Activated naive CD4-positive, alpha-beta T cell treated with anti-CD3 and anti-CD28 coated beads for 36 hours (primary cell): ENCODE measurements at regions not wholly inside any gene's neighbourhood (a gene's known extent, or its start where the extent isn't known, plus 50 kb on each side); places are given as distances from the start of the nearest gene placed in this dataset.

Experiments
- CTCF ChIA-PET: fragments of 350-600 bp; sonication (Branson Sonifier 250); formaldehyde crosslinking; loops from one replicate; lab custom pipeline; 2021; ENCODE audit warnings: antibody characterized with exemption; lab: Charles Lee
- DNase-seq: peaks from one replicate; pipeline ENCODE4 v3.0.0-alpha.2; 2020
- H3K27ac Mint-ChIP-seq: one replicate; pipeline ENCODE4 v1.8.0; 2021; ENCODE audit warnings: mild to moderate bottlenecking, mixed read lengths
- H3K27me3 Mint-ChIP-seq: one replicate; pipeline ENCODE4 v1.8.0; 2021; ENCODE audit warnings: low read depth, mixed read lengths
- H3K36me3 Mint-ChIP-seq: one replicate; pipeline ENCODE4 v1.8.0; 2021; ENCODE audit warnings: low read depth, mixed read lengths
- H3K4me1 Mint-ChIP-seq: one replicate; pipeline ENCODE4 v1.8.0; 2021; ENCODE audit warnings: low read depth, mixed read lengths
- H3K4me3 Mint-ChIP-seq: one replicate; pipeline ENCODE4 v1.8.0; 2021; ENCODE audit warnings: mild to moderate bottlenecking, moderate library complexity, mixed read lengths
- H3K9me3 Mint-ChIP-seq: one replicate; pipeline ENCODE4 v1.8.0; 2021; ENCODE audit warnings: mixed read lengths
- intact Hi-C: fragments of 100-400 bp; cut with micrococcal nuclease; formaldehyde crosslinking; loops from one replicate; pipeline ENCODE4 v1.15.1; 2023

DNA sequence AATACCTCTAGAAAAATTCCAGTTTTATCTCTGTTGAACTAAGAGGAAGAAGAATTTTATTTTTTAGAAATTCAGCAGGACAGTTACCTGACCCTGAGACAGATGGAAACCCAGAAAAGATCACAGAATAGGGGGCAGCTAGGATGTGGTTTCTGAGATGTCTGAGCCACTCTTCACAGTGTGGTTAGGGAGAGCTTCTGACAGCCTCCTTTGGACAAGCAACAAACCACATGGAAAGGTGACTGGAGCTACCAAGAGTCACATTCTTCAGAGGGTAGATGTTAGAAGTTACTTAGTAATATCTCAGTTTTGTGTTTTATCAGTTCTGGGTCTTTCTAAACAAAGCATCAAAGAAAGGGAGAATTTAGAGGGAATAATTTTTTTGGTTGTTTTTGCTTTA lies 117.3 kb upstream of the NAP1L1 start:
- Mint-ChIP-seq H3K36me3 (peaks cover 4% of the 10 kb centered on the region), H3K27ac (no peak overlapping the region), H3K4me3 (no peak overlapping the region), H3K27me3 (peaks cover 26% of the 10 kb centered on the region), H3K4me1 (peaks cover 3% of the 10 kb centered on the region), H3K9me3 (peaks cover 22% of the 10 kb centered on the region)
- CTCF ChIA-PET, result no interaction called here
- intact Hi-C loops, result no loop called here
- no peak for DNase-seq

DNA sequence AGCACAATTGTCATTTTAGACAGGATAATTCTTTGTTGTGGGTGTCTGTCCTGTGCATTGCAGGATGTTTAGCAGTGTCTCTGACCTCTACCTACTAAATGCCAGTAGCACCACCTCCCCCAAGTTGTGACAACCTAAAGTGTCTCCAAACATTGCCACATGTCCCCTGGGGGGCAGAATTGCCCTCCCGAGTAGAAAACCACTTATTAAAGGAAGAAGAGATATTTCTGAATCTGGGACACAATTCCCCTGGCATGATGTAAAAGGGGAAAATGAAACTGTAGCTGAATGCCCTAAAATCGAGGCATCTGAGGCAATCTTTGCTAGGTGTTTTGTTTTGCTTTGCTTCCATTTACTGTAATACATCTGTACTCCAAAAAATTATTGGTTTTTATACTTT lies 116.8 kb upstream of the NAP1L1 start:
- no peak overlapping the region for H3K4me3 Mint-ChIP-seq
- H3K36me3 Mint-ChIP-seq, result peaks cover 4% of the 10 kb centered on the region
- peaks cover 22% of the 10 kb centered on the region for H3K9me3 Mint-ChIP-seq
- DNase-seq, result no peak
- H3K27ac Mint-ChIP-seq, result no peak overlapping the region
- H3K4me1 Mint-ChIP-seq, result peaks cover 3% of the 10 kb centered on the region
- intact Hi-C loops, result no loop called here
- H3K27me3 Mint-ChIP-seq, result peaks cover 26% of the 10 kb centered on the region
- CTCF ChIA-PET, result interaction anchor here (0.7 kb wide), 1 partner anchor 129 kb away, joined by 3 read pairs; no protein-coding TSS in a partner anchor

DNA sequence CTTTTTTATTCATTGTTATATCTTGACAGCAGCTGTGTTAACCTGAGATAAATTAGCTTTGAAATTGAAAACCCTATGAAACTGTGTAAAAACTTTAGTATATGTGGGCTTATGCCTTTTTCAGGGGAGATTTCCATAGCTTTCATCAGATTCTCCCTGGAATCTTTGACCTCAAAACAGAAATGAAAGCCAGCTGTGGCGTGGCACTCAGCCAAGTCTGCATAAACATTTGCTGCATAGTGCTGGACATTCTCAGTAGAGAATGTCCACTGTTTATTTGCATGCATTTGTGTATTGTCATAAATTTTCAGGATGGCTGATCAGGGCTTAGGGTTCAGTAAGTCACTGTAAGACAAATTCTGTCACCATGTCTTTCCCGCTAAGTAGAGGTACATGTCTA lies 115.3 kb upstream of the NAP1L1 start:
- DNase-seq, result no peak
- H3K27me3 Mint-ChIP-seq, result peaks cover 26% of the 10 kb centered on the region
- H3K27ac Mint-ChIP-seq, result no peak overlapping the region
- CTCF ChIA-PET, result no interaction called here
- intact Hi-C loops, result no loop called here
- H3K4me3 Mint-ChIP-seq, result no peak overlapping the region
- H3K9me3 Mint-ChIP-seq, result peaks cover 22% of the 10 kb centered on the region
- peaks cover 3% of the 10 kb centered on the region for H3K4me1 Mint-ChIP-seq
- peaks cover 4% of the 10 kb centered on the region for H3K36me3 Mint-ChIP-seq

DNA sequence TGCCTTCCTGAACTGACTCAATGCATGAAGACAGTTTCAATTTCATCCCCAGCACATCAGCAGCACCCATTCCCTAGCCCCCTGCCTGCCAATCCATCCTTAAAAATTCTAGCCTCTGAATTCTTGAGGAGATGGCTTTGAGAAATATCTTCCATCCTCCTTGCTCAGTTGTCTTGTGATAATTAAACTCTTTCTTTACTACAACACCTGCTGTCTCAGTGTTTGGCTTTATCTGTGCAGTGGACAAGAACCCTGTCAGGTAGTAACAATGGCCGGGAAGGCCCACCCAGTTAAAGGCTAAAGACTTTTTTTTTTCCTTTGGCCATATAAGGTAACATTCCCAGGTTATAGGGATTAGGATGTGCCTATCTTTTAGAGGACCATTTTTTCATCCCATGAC lies 114.4 kb upstream of the NAP1L1 start:
- CTCF ChIA-PET, result no interaction called here
- intact Hi-C loops, result no loop called here
- Mint-ChIP-seq H3K27ac (no peak overlapping the region), H3K4me3 (no peak overlapping the region), H3K4me1 (peaks cover 3% of the 10 kb centered on the region), H3K27me3 (peaks cover 27% of the 10 kb centered on the region), H3K36me3 (peaks cover 4% of the 10 kb centered on the region), H3K9me3 (peaks cover 22% of the 10 kb centered on the region)
- DNase-seq, result no peak

DNA sequence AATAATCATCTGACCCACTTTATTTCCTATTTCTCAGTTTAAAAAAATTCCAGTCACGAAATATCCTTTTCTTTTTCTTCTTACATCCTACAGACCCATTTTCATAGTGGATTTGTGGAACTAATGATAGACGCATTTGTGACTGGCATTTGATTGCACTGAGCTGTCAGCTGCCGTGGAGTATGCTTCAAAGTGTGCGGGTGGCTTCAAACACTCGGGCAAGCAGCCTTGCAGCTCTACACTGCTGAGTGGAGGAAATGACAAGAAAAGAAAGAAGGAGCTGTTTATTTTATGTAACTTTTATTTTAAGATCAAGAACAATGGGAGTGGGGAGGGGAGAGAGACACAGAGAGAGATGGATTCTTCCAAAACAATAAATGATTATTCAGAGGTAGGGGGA lies 112.8 kb upstream of the NAP1L1 start:
- intact Hi-C loops, result no loop called here
- Mint-ChIP-seq H3K36me3 (peaks cover 4% of the 10 kb centered on the region), H3K4me3 (no peak overlapping the region), H3K27me3 (peaks cover 21% of the 10 kb centered on the region), H3K27ac (no peak overlapping the region), H3K4me1 (peaks cover 3% of the 10 kb centered on the region), H3K9me3 (peaks cover 19% of the 10 kb centered on the region)
- CTCF ChIA-PET, result no interaction called here
- no peak for DNase-seq

DNA sequence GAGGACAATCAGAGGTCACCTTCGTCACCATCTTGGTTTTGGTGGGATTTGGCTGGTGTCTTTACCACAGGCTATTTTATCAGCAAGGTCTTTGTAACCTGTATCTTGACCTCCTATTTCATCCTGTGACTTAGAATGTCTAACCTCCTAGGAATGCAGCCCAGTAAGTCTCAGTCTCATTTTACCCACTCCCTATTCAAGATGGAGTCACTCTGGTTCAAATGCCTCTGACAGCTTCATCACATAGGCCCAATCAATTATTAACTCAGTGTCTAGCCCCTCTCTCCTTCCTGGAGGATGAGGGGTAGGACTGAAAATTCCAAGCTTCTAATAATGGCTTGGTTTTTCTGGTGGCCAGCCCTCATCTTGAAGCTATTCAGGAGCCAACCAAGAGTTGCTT lies 111.4 kb upstream of the NAP1L1 start:
- no peak overlapping the region for H3K4me3 Mint-ChIP-seq
- H3K9me3 Mint-ChIP-seq, result peaks cover 19% of the 10 kb centered on the region
- no peak overlapping the region for H3K27ac Mint-ChIP-seq
- H3K36me3 Mint-ChIP-seq, result peaks cover 4% of the 10 kb centered on the region
- H3K27me3 Mint-ChIP-seq, result peaks cover 18% of the 10 kb centered on the region
- no peak for DNase-seq
- intact Hi-C loops, result no loop called here
- CTCF ChIA-PET, result interaction anchor here (0.6 to 1.2 kb wide), 2 partner anchors 11 to 38 kb away, joined by 3 to 5 read pairs; no protein-coding TSS in a partner anchor
- H3K4me1 Mint-ChIP-seq, result peaks cover 3% of the 10 kb centered on the region

DNA sequence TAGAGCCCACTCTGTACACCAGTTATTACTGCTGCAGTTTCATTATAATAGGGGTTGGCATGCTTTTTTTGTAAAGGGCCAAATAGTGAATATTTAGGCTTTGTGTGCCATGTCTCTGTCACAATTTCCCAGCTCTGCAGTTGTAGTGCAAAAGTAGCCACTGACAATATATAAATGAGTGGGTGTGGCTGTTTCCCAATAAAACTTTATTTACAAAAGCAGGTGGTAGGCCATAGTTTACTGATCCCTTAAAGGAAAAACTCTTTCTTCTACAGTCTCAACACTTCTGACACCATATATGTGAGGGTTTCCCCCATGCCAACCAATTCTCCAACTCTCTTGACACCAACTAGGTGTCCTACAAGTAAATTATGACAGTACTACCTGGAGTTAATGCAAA lies 110.2 kb upstream of the NAP1L1 start:
- Mint-ChIP-seq H3K27me3 (peaks cover 15% of the 10 kb centered on the region), H3K36me3 (peaks cover 4% of the 10 kb centered on the region), H3K27ac (no peak overlapping the region), H3K4me3 (no peak overlapping the region), H3K9me3 (peaks cover 17% of the 10 kb centered on the region), H3K4me1 (peaks cover 3% of the 10 kb centered on the region)
- intact Hi-C loops, result no loop called here
- CTCF ChIA-PET, result interaction anchor here (1.2 kb wide), 1 partner anchor 36 kb away, joined by 3 read pairs; no protein-coding TSS in a partner anchor
- no peak for DNase-seq

DNA sequence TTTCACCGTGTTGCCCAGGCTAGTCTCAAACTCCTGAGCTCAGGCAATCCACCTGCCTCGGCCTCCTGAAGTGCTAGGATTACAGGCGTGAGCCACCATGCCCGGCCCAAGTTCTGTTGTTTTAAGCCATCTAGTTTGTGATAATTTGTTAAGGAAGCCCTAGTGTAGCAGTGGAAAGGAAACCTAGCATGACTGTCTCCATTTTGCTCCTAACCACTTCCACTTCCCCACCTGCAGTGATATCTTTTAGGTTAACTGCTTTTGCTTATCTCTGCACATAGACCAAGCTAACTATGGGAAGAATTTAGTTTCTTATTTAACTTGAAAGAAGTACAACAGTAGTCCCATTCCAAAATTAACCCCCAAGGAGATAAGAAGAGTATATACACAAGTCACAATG lies 109.5 kb upstream of the NAP1L1 start:
- Mint-ChIP-seq H3K27me3 (peaks cover 15% of the 10 kb centered on the region), H3K9me3 (peaks cover 12% of the 10 kb centered on the region), H3K4me1 (peaks cover 3% of the 10 kb centered on the region), H3K4me3 (no peak overlapping the region), H3K27ac (no peak overlapping the region), H3K36me3 (peaks cover 4% of the 10 kb centered on the region)
- CTCF ChIA-PET, result no interaction called here
- no peak for DNase-seq
- intact Hi-C loops, result no loop called here

DNA sequence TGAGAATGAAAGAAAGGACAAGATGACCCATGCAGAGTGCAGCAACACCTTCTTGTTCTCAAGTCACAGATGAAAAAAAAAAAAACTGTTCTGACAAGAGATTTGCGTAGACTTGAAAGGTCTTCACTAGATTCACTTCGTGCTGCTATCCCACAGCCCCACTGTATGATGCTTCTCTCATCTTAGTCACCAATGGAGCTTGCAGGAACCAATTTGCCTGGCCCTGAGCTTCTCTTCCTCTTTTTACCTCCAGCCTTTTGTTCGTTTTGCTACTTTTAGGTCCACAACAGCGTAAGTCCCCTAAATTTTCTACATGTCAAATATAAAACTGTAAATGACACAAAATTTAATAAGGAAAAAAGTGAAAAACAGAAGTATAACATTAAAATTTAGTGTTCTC lies 107.9 kb upstream of the NAP1L1 start:
- Mint-ChIP-seq H3K27ac (no peak overlapping the region), H3K4me3 (no peak overlapping the region), H3K4me1 (peaks cover 3% of the 10 kb centered on the region), H3K9me3 (no peaks in the 10 kb centered on the region), H3K36me3 (no peaks in the 10 kb centered on the region), H3K27me3 (peaks cover 24% of the 10 kb centered on the region)
- DNase-seq, result no peak
- CTCF ChIA-PET, result interaction anchor here (0.5 kb wide), 1 partner anchor 461 kb away, joined by 4 read pairs; no protein-coding TSS in a partner anchor
- intact Hi-C loops, result no loop called here

DNA sequence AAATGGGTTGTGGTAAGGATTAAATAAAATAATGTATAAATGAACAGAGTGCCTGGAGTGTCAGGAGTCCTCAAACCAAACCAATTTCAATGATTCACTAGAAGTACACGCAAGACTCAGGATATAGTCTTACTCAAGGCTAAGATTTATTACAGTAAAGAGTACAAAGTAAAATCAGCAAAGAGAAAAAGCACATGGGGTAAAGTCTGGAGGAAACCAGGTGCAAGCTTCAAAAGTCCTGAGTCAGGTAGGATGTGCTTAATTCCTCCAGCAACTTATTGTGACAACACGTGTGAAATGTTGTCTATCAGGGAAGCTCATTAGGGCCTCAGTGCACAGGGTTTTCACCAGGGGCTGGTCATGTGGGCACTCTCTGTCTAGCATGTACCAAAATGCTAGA lies 105.8 kb upstream of the NAP1L1 start:
- intact Hi-C loops, result no loop called here
- Mint-ChIP-seq H3K4me3 (no peak overlapping the region), H3K4me1 (no peaks in the 10 kb centered on the region), H3K27ac (no peak overlapping the region), H3K27me3 (peaks cover 43% of the 10 kb centered on the region), H3K9me3 (no peaks in the 10 kb centered on the region), H3K36me3 (no peaks in the 10 kb centered on the region)
- no peak for DNase-seq
- CTCF ChIA-PET, result no interaction called here

DNA sequence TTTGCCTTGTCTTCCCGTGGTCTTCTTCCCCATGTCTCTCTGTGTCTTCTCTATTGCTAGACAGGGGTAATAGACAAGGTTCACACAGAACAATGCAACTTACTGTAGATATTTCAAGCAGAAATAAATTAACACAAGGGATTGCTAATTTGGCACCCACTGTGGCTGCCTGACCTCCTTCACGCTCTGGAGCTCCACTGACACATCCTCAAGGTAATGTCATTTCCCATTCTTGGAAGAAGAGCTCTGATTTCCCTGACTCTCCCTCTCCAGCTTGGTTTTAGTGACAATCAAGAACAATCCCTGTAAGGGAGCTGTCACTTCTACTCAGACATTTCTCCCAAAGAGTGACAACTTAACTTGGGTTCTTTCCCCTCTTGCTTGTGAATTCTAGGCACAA lies 105.4 kb upstream of the NAP1L1 start:
- CTCF ChIA-PET, result no interaction called here
- Mint-ChIP-seq H3K4me3 (no peak overlapping the region), H3K9me3 (no peaks in the 10 kb centered on the region), H3K36me3 (no peaks in the 10 kb centered on the region), H3K4me1 (no peaks in the 10 kb centered on the region), H3K27ac (no peak overlapping the region), H3K27me3 (peaks cover 38% of the 10 kb centered on the region)
- intact Hi-C loops, result no loop called here
- DNase-seq, result no peak

DNA sequence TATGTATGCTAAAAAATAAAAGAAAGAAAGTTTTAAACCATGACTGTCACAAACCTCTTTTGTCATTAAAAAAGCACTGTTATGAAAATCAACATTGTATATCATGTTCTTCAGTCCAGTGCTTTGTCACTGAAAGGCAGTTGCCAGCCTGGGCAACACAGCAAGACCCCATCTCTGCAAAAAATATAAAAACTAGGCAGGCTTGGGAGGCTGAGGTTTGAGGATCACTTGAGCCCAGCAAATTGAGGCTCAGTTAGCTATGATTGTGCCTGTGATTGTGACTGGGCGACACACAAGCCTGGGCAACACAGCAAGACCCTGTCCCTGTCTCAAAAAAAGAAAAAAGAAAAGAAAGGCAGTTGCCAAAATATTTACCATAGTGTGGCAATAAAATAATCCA lies 102.7 kb upstream of the NAP1L1 start:
- CTCF ChIA-PET, result interaction anchor here (0.5 kb wide), 1 partner anchor 64 kb away, joined by 3 read pairs; no protein-coding TSS in a partner anchor
- Mint-ChIP-seq H3K4me1 (peaks cover 12% of the 10 kb centered on the region), H3K27ac (no peak overlapping the region), H3K36me3 (no peaks in the 10 kb centered on the region), H3K4me3 (no peak overlapping the region), H3K9me3 (no peaks in the 10 kb centered on the region), H3K27me3 (peaks cover 37% of the 10 kb centered on the region)
- intact Hi-C loops, result no loop called here
- no peak for DNase-seq

DNA sequence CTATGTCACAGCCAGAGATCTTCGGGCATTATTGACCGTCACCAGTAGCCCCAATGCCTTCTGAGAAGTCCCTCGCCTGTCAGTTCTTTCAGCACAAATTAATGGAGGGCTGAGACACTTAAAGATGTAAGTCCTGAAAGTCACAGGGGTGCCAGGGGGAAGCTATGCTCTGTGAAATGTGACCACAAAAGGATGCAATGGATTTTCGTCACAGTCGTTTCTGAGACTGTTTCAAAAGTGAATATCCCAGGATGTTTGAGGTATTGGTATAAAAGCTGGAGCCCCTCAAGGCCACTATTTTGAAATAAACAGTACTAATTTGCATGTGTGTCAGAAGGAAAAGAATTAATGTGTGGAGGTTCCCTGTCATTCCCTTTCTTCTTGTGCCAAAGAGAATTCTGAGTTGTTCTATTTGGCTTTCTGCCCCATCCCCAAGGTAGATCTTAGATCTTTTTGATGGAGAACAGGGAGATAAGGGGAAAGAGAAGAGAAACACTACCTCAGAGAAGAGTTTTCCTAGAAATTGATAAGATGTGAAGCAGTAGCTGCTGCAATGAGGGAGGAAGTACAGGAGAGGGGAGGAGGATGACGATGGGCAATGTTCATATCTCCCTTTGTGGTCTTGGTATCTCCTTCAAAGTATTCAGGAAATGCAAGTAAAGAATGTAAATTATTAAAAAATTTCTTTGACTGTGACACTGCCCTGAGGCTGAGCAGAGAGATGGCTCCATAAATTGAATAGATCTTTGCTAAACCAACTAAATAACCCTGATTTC lies 101.8 kb upstream of the NAP1L1 start:
- intact Hi-C loops, result no loop called here
- H3K27me3 Mint-ChIP-seq, result peaks cover 37% of the 10 kb centered on the region
- no peaks in the 10 kb centered on the region for H3K36me3 Mint-ChIP-seq
- no peak for DNase-seq
- no peak overlapping the region for H3K4me3 Mint-ChIP-seq
- H3K9me3 Mint-ChIP-seq, result no peaks in the 10 kb centered on the region
- H3K27ac Mint-ChIP-seq, result no peak overlapping the region
- peaks cover 12% of the 10 kb centered on the region for H3K4me1 Mint-ChIP-seq
- CTCF ChIA-PET, result no interaction called here
